Upper lobe of left lung (tissue), 6 donors: ENCODE measurements at regions not wholly inside any gene's neighbourhood (a gene's known extent, or its start where the extent isn't known, plus 50 kb on each side); places are given as distances from the start of the nearest gene placed in this dataset.
A peak's percentile ranks its signal among the peaks of the same experiment; 100 is the strongest.

Experiments
- ATAC-seq, 2 donors: fragments of 200-7000 bp; cut with Tn5 transposase; one replicate each; pipeline ENCODE4 v1.9.1; 2022; ENCODE audit warnings: mild to moderate bottlenecking in 2 of 2, moderate library complexity in 2 of 2; ENCODE audit not compliant: low FRiP score in 2 of 2
- DNase-seq, 2 donors: peaks; one replicate each; pipeline ENCODE4 v3.0.0-alpha.2; 2019 to 2020
- H3K27ac ChIP-seq, 4 donors: fragments of 200-600 bp; sonication (generic); one replicate each; pipeline ENCODE4 v1.5.1; 2016 to 2019
- H3K27me3 ChIP-seq, 4 donors: fragments of 200-600 bp; sonication (generic); one replicate each; pipeline ENCODE4 v1.5.1; 2017 to 2019
- H3K36me3 ChIP-seq, 4 donors: fragments of 200-600 bp; sonication (generic); one replicate each; pipeline ENCODE4 v1.5.1; 2016 to 2019
- H3K4me1 ChIP-seq, 4 donors: fragments of 200-600 bp; sonication (generic); one replicate each; pipeline ENCODE4 v1.5.1; 2018 to 2019
- H3K4me3 ChIP-seq, 4 donors: fragments of 200-600 bp; sonication (generic); one replicate each; pipeline ENCODE4 v1.5.1; 2017 to 2019; ENCODE audit warnings: mild to moderate bottlenecking in 2 of 4, moderate library complexity in 1 of 4
- H3K9me3 ChIP-seq, 4 donors: fragments of 200-600 bp; sonication (generic); one replicate each; pipeline ENCODE4 v1.5.1; 2018 to 2019
- CTCF ChIP-seq, 6 experiments: fragments of 450-650 bp in 4 of 6; fragments of 200-600 bp in 2 of 6; sonication (generic) in 2 of 6; IDR thresholded peaks; one replicate each; pipeline ENCODE4 v1.5.1; 2016 to 2019; ENCODE audit warnings: antibody characterized with exemption in 6 of 6
- EP300 ChIP-seq, 4 donors: sonication (generic); formaldehyde crosslinking; IDR thresholded peaks; one replicate each; pipeline ENCODE4 v1.5.1; 2017; ENCODE audit warnings: antibody characterized with exemption in 4 of 4, control low read depth in 2 of 4
- POLR2A ChIP-seq, 4 donors: fragments of 450-650 bp; IDR thresholded peaks; one replicate each; pipeline ENCODE4 v1.5.1; 2016 to 2017; ENCODE audit warnings: antibody characterized with exemption in 4 of 4, mild to moderate bottlenecking in 2 of 4
- POLR2AphosphoS5 ChIP-seq, 2 donors: sonication (generic); formaldehyde crosslinking; IDR thresholded peaks; one replicate each; pipeline ENCODE4 v1.5.1; 2017; ENCODE audit warnings: antibody characterized with exemption in 2 of 2
- WGBS, 2 donors: methylation state at CpG; one replicate each; pipeline ENCODE4 v1.1.5; 2017 to 2018; 5-methylcytosine and 5-hydroxymethylcytosine counted together
- donor health status: DM: no; HTN: no; CAD: no; lungs with moderate emphysema.
- donor health status: DM: no; HTN: yes; CAD: no; lungs with severe emphysema.

GRCh38 chr1:57858740-57859139, 434.9 kb upstream of the DAB1 start:
- TF ChIP-seq EP300 (IDR thresholded peaks at IDR 0.05) (no peak), POLR2A (IDR thresholded peaks at IDR 0.05) (no peak), CTCF (IDR thresholded peaks at IDR 0.05) (no peak), POLR2AphosphoS5 (IDR thresholded peaks at IDR 0.05) (no peak)
- no peak for ATAC-seq
- no peak overlapping the region for H3K4me3 ChIP-seq
- H3K36me3 ChIP-seq: no peaks in the 10 kb centered on the region
- no peaks in the 10 kb centered on the region for H3K4me1 ChIP-seq
- no peak overlapping the region for H3K27ac ChIP-seq
- H3K27me3 ChIP-seq: no peaks in the 10 kb centered on the region
- DNase-seq: no peak
- no peaks in the 10 kb centered on the region for H3K9me3 ChIP-seq
- WGBS, 2 donors: 41 to 51% methylated on average over 3 to 4 of the region's 4 CpGs

GRCh38 chr1:57857809-57858208, 433.9 kb upstream of the DAB1 start:
- WGBS, 2 donors: 75 to 83% methylated on average over 1 of the region's 1 CpG
- no peaks in the 10 kb centered on the region for H3K4me1 ChIP-seq
- no peaks in the 10 kb centered on the region for H3K36me3 ChIP-seq
- H3K4me3 ChIP-seq: no peak overlapping the region
- no peak for TF ChIP-seq CTCF (IDR thresholded peaks at IDR 0.05)
- TF ChIP-seq POLR2AphosphoS5 (IDR thresholded peaks at IDR 0.05): no peak
- no peak for TF ChIP-seq EP300 (IDR thresholded peaks at IDR 0.05)
- no peak for TF ChIP-seq POLR2A (IDR thresholded peaks at IDR 0.05)
- DNase-seq (no peak), ATAC-seq (no peak)
- no peak overlapping the region for H3K27ac ChIP-seq
- no peaks in the 10 kb centered on the region for H3K27me3 ChIP-seq
- H3K9me3 ChIP-seq: no peaks in the 10 kb centered on the region

GRCh38 chr1:57854436-57854835, 430.6 kb upstream of the DAB1 start:
- 65 to 72% methylated on average over 3 of the region's 3 CpGs for WGBS, 2 donors
- Histone ChIP-seq H3K36me3 (no peaks in the 10 kb centered on the region), H3K4me3 (no peak overlapping the region), H3K27me3 (no peaks in the 10 kb centered on the region), H3K4me1 (no peaks in the 10 kb centered on the region), H3K9me3 (no peaks in the 10 kb centered on the region), H3K27ac (no peak overlapping the region)
- no peak for DNase-seq
- no peak for TF ChIP-seq POLR2A (IDR thresholded peaks at IDR 0.05)
- no peak for ATAC-seq

- H3K9me3 ChIP-seq: no peaks in the 10 kb centered on the region
- H3K27me3 ChIP-seq: no peaks in the 10 kb centered on the region
- H3K27ac ChIP-seq: no peak overlapping the region
- WGBS, 2 donors: 69 to 79% methylated on average over 8 of the region's 8 CpGs
- no peaks in the 10 kb centered on the region for H3K4me1 ChIP-seq
- no peaks in the 10 kb centered on the region for H3K36me3 ChIP-seq
- ATAC-seq (no peak), DNase-seq (peak in 1 of 2 donors; percentile 32)
- TF ChIP-seq EP300 (IDR thresholded peaks at IDR 0.05) (no peak), POLR2A (IDR thresholded peaks at IDR 0.05) (no peak), POLR2AphosphoS5 (IDR thresholded peaks at IDR 0.05) (no peak), CTCF (IDR thresholded peaks at IDR 0.05) (no peak)
- H3K4me3 ChIP-seq: no peak overlapping the region
Measured at GRCh38 chr1:57850176-57850940, 426.5 kb upstream of the DAB1 start.

GRCh38 chr1:57848406-57848805, 424.5 kb upstream of the DAB1 start:
- DNase-seq (no peak), ATAC-seq (no peak)
- H3K27me3 ChIP-seq: no peaks in the 10 kb centered on the region
- H3K36me3 ChIP-seq: no peaks in the 10 kb centered on the region
- H3K4me1 ChIP-seq: no peaks in the 10 kb centered on the region
- no peaks in the 10 kb centered on the region for H3K9me3 ChIP-seq
- no peak overlapping the region for H3K27ac ChIP-seq
- TF ChIP-seq POLR2A (IDR thresholded peaks at IDR 0.05) (no peak), CTCF (IDR thresholded peaks at IDR 0.05) (no peak), POLR2AphosphoS5 (IDR thresholded peaks at IDR 0.05) (no peak), EP300 (IDR thresholded peaks at IDR 0.05) (no peak)
- no peak overlapping the region for H3K4me3 ChIP-seq
